ENCODE measurements at regions not wholly inside any gene's neighbourhood (a gene's known extent, or its start where the extent isn't known, plus 50 kb on each side); places are given as distances from the start of the nearest gene placed in this dataset.

DNA sequence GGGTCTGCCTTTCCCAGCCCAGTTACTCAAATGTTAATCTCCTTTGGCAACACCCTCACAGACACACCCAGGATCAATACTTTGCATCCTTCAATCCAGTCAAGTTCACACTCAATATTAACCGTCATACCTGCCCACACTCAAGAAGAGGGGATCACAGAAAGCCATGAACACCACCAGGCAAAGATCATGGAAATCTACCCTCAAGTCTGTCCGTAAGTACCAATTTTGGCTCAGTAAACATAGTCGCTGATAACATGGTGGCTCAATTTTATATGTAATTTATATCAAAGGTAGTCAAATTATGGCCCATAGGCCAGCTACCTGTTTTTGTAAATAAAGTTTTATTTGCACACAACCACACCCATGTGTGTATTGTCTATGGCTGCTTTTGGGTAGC lies 102.3 kb upstream of the MAP2 start:
- in situ Hi-C loops (cut with HindIII; ENCODE audit: low sequenced_read_pairs): no loop called here
- TF ChIP-seq, protein P1, sequence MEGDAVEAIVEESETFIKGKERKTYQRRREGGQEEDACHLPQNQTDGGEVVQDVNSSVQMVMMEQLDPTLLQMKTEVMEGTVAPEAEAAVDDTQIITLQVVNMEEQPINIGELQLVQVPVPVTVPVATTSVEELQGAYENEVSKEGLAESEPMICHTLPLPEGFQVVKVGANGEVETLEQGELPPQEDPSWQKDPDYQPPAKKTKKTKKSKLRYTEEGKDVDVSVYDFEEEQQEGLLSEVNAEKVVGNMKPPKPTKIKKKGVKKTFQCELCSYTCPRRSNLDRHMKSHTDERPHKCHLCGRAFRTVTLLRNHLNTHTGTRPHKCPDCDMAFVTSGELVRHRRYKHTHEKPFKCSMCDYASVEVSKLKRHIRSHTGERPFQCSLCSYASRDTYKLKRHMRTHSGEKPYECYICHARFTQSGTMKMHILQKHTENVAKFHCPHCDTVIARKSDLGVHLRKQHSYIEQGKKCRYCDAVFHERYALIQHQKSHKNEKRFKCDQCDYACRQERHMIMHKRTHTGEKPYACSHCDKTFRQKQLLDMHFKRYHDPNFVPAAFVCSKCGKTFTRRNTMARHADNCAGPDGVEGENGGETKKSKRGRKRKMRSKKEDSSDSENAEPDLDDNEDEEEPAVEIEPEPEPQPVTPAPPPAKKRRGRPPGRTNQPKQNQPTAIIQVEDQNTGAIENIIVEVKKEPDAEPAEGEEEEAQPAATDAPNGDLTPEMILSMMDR (IDR thresholded peaks at IDR 0.05; ENCODE audit: low read depth, low read length): no peak
- H3K4me3 ChIP-seq (ENCODE audit: low read depth, low read length): no peak overlapping the region

DNA sequence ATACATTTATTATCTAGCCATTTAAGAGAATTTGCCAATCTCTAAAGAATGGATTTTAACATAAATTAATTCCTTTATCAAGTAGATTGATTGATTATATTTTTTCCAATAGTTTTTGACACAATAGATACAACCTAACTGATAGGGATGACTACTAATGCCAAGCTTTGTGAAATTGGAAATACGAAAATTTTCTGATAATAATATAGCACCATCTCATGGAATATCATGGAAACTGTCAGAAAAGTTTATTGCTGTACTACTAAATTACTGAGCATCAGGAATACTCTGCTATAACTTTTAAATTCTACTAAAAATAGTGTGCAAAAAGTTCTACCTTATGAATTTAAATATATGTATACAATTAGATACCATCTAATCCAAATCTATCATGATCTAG lies 101.8 kb upstream of the MAP2 start:
- no peak overlapping the region for H3K4me3 ChIP-seq (ENCODE audit: low read depth, low read length)
- TF ChIP-seq, protein P1 (IDR thresholded peaks at IDR 0.05; ENCODE audit: low read depth, low read length): no peak
- in situ Hi-C loops (cut with HindIII; ENCODE audit: low sequenced_read_pairs): no loop called here
- no peak for DNase-seq (ENCODE audit: low read depth, low spot score)

More for the DNA sequence above, 102.3 kb upstream of the MAP2 start:
- DNase-seq (ENCODE audit: low read depth, low spot score): no peak

DNA sequence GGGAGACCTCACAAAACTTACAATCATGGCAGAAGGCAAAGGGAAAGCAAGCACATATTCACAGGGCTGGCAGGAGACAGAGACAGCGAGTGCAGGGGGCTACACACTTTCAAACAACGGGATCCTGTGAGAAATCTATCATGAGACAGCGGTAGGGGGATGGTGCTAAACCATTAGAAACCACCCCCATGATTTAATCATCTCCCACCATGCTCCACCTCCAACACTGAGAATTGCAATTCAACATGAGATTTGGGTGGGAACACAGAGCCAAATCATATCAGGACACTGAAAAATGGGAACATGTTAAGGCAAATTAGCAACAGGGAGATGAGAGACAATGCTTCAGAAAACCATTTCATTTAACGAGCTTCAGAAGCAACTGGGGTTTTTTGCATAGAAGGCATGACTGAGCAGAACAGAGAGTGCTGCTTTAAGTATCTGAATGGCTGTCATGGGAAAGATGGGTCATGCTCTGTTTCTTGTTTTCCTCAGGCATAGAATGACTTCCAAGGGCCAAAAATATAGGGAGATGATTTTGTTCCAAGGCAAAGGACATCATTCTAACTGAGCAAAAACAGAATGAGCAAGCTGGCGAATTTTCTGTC lies 100.8 kb upstream of the MAP2 start:
- in situ Hi-C loops (cut with HindIII; ENCODE audit: low sequenced_read_pairs): no loop called here
- TF ChIP-seq, protein P1 (IDR thresholded peaks at IDR 0.05; ENCODE audit: low read depth, low read length): no peak
- DNase-seq (ENCODE audit: low read depth, low spot score): no peak
- H3K4me3 ChIP-seq (ENCODE audit: low read depth, low read length): no peak overlapping the region

DNA sequence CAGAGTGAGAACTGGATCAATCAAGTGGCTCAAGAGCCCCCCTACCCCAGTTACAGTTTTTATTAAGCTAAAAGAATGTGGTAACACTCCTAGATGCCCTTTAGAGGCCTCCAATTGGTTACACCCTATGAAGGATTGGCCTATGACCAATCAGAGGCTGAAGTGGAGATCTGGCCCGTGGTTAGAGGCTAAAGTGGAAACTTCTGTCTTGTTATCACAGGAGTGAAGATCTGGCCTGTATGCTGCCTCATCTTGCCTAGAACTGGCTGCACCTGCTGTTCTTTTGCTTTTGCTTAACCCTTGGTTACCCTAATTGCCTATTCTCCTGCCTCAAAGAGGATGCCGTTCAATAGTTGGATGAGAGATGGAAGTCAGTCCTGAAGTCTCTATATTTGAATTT lies 100.1 kb upstream of the MAP2 start:
- TF ChIP-seq, protein P1 (IDR thresholded peaks at IDR 0.05; ENCODE audit: low read depth, low read length): no peak
- DNase-seq (ENCODE audit: low read depth, low spot score): no peak
- in situ Hi-C loops (cut with HindIII; ENCODE audit: low sequenced_read_pairs): no loop called here
- no peak overlapping the region for H3K4me3 ChIP-seq (ENCODE audit: low read depth, low read length)

DNA sequence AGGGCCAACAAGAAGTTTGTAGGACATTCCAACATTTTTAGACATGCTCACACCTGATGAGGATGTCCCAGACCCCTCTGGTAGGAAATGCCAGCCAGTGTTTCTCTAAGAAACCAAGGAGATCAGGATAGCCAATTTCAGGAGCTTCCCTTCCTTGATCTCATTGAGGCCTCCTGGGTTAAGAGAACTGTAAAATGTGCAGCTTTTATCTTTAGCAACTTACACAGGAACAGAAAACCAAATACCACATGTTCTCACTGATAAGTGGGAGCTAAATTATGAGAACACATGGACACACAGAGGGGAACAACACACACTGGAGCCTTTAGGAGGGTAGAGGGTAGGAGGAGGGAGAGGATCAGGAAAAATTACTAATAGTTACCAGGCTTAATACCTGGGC lies 99.6 kb upstream of the MAP2 start:
- no peak for DNase-seq (ENCODE audit: low read depth, low spot score)
- TF ChIP-seq, protein P1 (IDR thresholded peaks at IDR 0.05; ENCODE audit: low read depth, low read length): no peak
- in situ Hi-C loops (cut with HindIII; ENCODE audit: low sequenced_read_pairs): no loop called here
- H3K4me3 ChIP-seq (ENCODE audit: low read depth, low read length): no peak overlapping the region

DNA sequence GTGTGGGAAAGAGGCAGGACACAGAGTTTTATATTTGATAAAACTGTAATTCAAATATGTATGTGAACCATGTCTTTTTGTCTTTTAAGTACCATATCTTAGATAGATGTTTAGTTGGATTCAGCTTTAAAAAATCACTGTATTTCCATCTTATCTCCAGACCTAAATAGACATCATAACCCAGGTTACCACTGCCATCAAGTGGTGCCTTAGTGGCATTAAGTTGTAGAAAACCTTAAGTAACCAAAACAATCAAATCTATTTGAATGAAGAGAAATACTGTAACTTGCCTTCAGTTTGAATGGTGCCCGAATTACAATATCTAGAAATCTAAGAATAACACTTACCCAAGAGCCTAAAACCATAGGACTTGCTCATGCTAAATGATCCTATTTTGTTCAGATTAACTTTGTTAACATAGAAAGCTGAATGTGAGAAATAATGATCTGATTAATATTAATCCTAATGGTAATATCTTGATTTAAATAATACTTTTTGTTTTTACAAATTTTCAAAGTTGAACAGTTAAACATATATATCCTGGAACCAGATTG lies 92.5 kb upstream of the MAP2 start:
- in situ Hi-C loops (cut with HindIII; ENCODE audit: low sequenced_read_pairs): no loop called here
- TF ChIP-seq, protein P1 (IDR thresholded peaks at IDR 0.05; ENCODE audit: low read depth, low read length): peak; percentile 50
- H3K4me3 ChIP-seq (ENCODE audit: low read depth, low read length): no peak overlapping the region
- peak; percentile 62 for DNase-seq (ENCODE audit: low read depth, low spot score)

Measured in astrocyte of the spinal cord (primary cell).